ENCODE measurements at regions not wholly inside any gene's neighbourhood (a gene's known extent, or its start where the extent isn't known, plus 50 kb on each side); places are given as distances from the start of the nearest gene placed in this dataset.
A peak's percentile ranks its signal among the peaks of the same experiment; 100 is the strongest.

DNA sequence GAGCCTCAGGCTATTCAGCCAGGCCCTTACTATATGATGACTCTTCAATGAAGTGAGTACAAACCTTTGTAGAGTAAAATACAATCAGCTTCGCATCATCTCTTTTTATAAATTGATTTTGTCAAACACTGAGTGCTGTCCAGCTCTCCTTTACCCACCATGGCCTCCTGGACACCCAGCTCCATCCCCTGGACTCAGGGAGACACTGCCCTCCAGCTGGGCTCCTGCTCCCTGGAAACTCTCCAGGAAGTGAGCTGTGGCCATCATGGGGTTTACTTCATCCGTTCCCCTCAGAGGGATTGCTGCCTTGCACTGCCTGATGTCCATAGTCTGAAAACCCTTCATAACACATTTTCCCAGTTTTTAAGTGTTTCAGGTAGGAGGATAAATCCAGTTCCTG is 82.5 kb upstream of the XIRP2 start:
- no peaks in the 10 kb centered on the region for H3K36me3 ChIP-seq
- H3K27ac ChIP-seq = no peak overlapping the region
- 77 to 93% (median 83%) methylated on average over 2 of the region's 2 CpGs for WGBS, 4 donors
- DNase-seq = no peak
- no peak overlapping the region for H3K4me3 ChIP-seq
- no peaks in the 10 kb centered on the region for H3K27me3 ChIP-seq
- peaks cover 0 to 12% (median 0%) of the 10 kb centered on the region in 12 donors for H3K9me3 ChIP-seq
- H3K4me1 ChIP-seq = no peaks in the 10 kb centered on the region
- TF ChIP-seq, protein P1, sequence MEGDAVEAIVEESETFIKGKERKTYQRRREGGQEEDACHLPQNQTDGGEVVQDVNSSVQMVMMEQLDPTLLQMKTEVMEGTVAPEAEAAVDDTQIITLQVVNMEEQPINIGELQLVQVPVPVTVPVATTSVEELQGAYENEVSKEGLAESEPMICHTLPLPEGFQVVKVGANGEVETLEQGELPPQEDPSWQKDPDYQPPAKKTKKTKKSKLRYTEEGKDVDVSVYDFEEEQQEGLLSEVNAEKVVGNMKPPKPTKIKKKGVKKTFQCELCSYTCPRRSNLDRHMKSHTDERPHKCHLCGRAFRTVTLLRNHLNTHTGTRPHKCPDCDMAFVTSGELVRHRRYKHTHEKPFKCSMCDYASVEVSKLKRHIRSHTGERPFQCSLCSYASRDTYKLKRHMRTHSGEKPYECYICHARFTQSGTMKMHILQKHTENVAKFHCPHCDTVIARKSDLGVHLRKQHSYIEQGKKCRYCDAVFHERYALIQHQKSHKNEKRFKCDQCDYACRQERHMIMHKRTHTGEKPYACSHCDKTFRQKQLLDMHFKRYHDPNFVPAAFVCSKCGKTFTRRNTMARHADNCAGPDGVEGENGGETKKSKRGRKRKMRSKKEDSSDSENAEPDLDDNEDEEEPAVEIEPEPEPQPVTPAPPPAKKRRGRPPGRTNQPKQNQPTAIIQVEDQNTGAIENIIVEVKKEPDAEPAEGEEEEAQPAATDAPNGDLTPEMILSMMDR (IDR thresholded peaks at IDR 0.05) = no peak
- TF ChIP-seq POLR2A (IDR thresholded peaks at IDR 0.05) = no peak
- intact Hi-C loops (cut with DNase I) = no loop called here
- ATAC-seq = no peak

DNA sequence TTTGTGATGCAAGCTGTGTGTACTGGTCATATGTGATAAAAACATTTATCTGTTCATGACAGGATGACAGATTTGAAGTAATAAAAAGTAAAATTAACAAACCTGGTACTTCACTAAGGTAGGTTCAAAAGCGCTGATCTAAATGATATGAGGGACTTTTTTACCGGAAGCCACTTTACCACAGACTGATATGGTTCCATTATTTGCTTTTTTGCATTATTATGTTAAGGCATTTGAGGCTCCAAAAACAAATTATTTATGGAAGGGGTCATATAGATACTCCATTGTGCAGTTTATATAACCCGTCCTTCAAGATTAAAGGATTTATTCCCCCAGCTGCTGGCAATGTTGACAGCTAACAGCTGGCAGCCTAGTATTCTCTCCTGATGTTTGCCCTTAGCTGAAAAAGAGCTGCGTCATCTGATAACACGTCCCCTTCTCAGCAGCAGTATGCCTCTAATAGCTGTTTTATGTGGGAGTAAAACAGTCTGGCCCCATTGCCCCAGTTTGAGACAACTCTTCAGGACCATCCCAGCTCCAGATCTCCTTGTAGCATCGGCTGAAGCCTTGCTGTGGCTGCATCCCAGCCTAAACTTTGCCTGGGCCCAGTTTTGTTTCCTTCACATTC is 84.8 kb upstream of the XIRP2 start:
- intact Hi-C loops (cut with DNase I) = no loop called here
- peak in 1 of 4 donors; percentile 54 for ATAC-seq

DNA sequence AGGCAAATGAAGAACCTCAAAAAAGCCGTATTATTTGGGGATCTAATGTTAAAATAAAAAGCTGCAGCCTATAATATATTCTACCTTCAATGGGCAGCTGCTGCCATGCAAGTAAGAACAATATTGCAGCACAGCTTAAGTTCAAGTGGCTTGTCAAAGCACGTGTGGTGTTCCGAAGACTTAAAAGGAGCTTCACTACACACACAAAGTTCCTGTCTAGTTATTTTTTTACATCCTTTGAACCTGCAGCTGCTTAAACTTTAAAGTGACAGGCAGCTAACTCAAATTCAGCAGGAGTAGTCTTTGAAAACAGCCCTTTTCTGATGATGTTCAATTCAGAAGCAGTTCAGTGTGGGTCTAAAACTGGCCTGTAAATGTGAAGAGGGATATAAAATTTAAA is 85.8 kb upstream of the XIRP2 start:
- TF ChIP-seq, protein P1 (IDR thresholded peaks at IDR 0.05) = no peak
- no peak for TF ChIP-seq POLR2A (IDR thresholded peaks at IDR 0.05)
- Histone ChIP-seq H3K4me1 (no peaks in the 10 kb centered on the region), H3K36me3 (no peaks in the 10 kb centered on the region), H3K27ac (peak overlapping the region in 1 of 12 donors; percentile 36), H3K9me3 (peaks cover 0 to 12% (median 0%) of the 10 kb centered on the region in 12 donors), H3K4me3 (no peak overlapping the region), H3K27me3 (no peaks in the 10 kb centered on the region)
- ATAC-seq (no peak), DNase-seq (no peak)
- WGBS, 4 donors = 25 to 33% (median 27%) methylated on average over 3 of the region's 3 CpGs
- intact Hi-C loops (cut with DNase I) = no loop called here

More for the DNA sequence above, 84.8 kb upstream of the XIRP2 start:
- H3K4me3 ChIP-seq = no peak overlapping the region
- peaks cover 0 to 12% (median 0%) of the 10 kb centered on the region in 12 donors for H3K9me3 ChIP-seq
- 34 to 48% (median 36%) methylated on average over 6 of the region's 6 CpGs for WGBS, 4 donors
- peak overlapping the region in 1 of 12 donors; percentile 55 for H3K27ac ChIP-seq
- no peak for DNase-seq
- H3K4me1 ChIP-seq = no peaks in the 10 kb centered on the region
- H3K36me3 ChIP-seq = no peaks in the 10 kb centered on the region
- no peaks in the 10 kb centered on the region for H3K27me3 ChIP-seq
- TF ChIP-seq, protein P1 (IDR thresholded peaks at IDR 0.05) = no peak

DNA sequence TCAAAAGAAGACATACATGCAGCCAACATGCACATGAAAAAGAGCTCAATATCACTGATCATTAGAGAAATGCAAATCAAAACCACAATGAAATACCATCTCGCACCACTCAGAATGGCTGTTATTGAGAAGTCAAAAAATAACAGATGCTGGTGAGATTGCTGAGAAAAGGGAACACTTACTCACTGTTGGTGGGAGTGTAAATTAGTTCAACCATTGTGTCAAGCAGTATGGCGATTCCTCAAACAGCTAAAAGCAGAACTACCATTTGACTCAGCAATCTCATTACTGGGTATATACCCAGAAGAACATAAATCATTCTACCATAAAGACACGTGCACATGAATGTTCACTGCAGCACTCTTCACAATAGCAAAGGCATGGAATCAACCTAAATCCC is 95.5 kb upstream of the XIRP2 start:
- TF ChIP-seq, protein P1 (IDR thresholded peaks at IDR 0.05) = no peak
- no peak for TF ChIP-seq POLR2A (IDR thresholded peaks at IDR 0.05)
- intact Hi-C loops (cut with DNase I) = no loop called here
- H3K27me3 ChIP-seq = no peaks in the 10 kb centered on the region
- no peak for ATAC-seq
- H3K27ac ChIP-seq = no peak overlapping the region
- H3K4me1 ChIP-seq = no peaks in the 10 kb centered on the region
- no peak for DNase-seq
- peaks cover 0 to 19% (median 5%) of the 10 kb centered on the region in 12 donors for H3K9me3 ChIP-seq
- H3K4me3 ChIP-seq = no peak overlapping the region
- 76 to 84% (median 83%) methylated on average over 3 of the region's 3 CpGs for WGBS, 4 donors
- no peaks in the 10 kb centered on the region for H3K36me3 ChIP-seq
